Activated T-helper 9 cell treated with anti-CD3 and anti-CD28 coated beads, Interleukin-2, amount 50 U/mL, for 16 hours (primary cell): ENCODE measurements at regions not wholly inside any gene's neighbourhood (a gene's known extent, or its start where the extent isn't known, plus 50 kb on each side); places are given as distances from the start of the nearest gene placed in this dataset.
A peak's percentile ranks its signal among the peaks of the same experiment; 100 is the strongest.
"Not testable (repeated sequence)": the region's sequence is repeated elsewhere in the genome, so short reads cannot be mapped to it uniquely, and the experiment has no call there.

Experiments
- DNase-seq: peaks from one replicate; pipeline ENCODE4 v3.0.0-alpha.2; 2020; ENCODE audit warnings: low read depth

GRCh38 chrX:155819966-155820491, 61.1 kb upstream of the VAMP7 start:
- peak; percentile 12 for DNase-seq

DNA sequence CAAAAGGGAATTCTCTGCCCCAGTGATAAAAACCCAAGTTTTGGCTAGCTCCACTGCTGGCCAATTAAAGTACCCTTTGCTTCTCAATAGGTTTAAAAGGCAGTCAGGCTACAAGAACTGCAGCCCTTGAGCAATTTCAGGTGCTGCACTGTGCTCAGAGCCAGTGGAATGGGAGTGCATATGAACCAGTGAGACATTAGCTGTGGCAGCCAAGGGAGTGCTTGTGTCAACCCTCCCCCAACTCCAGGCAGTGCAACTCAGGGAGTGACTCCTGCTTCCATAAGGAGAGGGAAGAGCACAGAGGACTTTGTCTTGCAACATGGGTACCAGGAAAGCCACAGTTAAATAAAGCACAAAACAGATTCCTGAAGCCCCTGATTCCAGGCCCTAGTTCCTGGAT, 61.6 kb upstream of the VAMP7 start:
- DNase-seq: no peak

DNA sequence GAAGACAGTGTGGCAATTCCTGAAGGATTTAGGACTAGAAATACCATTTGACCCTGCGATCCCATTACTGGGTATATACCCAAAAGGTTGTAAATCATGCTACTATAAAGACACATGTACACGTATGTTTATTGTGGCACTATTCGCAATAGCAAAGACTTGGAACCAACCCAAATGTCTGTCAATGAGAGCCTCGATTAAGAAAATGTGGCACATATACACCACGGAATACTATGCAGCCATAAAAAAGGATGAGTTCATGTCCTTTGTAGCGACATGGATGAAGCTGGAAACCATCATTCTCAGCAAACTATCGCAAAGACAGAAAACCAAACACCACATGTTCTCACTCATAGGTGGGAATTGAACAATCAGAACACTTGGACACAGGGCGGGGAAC, 66.8 kb upstream of the VAMP7 start:
- DNase-seq: not testable (repeated sequence)

DNA sequence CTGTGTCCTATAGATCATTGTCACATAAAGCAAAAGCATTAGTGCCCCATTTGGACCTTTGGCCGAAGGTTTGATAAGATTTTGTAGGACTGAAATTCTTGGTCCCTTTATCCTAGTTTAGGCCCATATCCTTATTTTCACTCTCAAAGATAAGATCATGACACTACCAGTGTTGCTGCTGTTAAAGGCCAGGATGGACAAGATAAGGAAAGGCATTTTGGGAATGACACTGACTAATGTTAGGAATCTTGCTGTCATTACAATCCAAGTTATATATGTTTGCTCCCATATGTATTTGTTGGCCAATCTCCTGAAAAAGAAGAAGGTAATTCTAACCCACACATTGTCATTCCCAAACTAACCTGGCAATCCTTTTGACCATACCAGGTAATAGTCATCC, 101.3 kb upstream of the VAMP7 start:
- DNase-seq: no peak

GRCh38 chrX:155778844-155779553, 102.1 kb upstream of the VAMP7 start:
- DNase-seq: no peak

- no peak for DNase-seq
Measured at GRCh38 chrX:155774387-155774786, 106.8 kb upstream of the VAMP7 start.

DNA sequence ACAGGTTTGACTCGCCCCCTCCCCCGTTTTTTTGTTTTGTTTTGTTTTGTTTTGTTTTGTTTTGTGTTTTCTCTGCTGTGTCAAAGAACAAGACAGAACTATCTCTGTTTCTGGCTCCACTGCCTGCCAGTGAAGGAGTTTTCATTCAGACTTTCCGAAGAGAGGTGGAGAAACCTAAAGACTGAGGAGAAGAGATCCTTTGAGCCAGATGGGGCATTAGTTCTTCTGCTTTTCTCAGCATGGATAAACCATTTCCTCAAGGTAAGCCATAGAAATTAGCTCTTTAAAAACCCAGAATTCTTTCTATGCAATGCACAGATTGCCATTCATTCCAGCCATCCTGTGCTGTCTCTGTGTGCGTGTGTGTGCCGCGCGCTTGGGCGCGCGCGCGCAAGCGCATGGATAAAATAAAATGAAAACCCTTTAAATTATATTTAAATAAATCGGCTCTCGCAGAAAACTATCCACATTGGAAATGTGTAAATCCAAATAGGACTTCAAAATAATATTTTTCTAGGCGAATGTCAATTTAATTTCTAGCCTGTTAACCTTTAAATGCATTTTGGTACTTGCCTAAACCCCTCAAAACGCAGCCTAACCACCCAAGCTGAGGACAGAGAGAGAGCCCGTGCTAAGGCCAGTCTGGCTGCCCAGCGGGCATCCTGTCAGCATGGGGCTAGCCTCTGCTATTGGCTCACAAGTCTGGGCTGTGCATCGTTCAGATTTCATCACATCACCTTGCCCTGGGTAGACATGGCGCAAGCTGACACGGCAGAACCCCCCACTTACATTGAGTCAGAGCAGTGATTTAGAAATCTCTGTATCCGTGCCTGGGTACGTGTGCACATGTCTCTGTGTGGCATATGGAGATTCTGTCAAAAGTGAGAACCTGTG, 113.0 kb upstream of the VAMP7 start:
- DNase-seq: no peak

DNA sequence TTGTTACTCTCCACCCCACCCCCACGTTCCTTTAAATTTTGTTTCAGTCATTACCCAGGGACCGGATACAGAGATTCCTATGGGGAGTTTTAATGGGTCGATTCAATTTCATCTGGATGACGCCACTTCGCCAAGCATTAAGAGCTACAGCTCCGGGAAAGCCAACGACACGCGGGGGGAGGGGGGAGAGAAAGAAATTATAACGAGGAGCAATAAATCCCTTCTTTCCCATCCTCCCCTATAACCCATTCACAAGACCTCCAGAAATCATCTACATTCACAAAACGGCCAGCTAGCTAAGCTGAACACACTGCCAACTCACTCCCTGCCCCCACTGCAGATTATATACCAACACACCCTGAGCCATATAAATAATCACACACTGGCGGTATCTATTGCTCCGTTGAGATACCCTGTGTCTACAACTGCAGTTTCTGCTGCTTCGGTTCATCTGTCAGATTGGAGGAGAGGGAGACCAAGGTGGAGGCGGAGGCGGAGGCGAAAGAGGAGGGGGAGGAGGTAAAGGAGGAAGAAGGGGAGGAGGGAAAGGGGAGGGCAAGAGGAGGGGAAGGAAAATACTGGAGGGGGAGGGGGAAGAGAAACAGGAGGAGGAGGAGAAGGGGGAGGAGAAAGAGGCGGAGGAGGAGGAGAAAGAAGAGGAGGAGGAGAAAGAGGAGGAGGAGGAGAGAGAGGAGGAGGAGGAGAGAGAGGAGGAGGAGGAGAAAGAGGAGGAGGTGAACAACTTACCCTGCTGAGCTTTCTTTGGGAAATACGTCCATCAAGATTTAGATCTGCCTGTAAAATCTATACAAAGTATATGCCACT, 113.9 kb upstream of the VAMP7 start:
- DNase-seq: peak; percentile 1

DNA sequence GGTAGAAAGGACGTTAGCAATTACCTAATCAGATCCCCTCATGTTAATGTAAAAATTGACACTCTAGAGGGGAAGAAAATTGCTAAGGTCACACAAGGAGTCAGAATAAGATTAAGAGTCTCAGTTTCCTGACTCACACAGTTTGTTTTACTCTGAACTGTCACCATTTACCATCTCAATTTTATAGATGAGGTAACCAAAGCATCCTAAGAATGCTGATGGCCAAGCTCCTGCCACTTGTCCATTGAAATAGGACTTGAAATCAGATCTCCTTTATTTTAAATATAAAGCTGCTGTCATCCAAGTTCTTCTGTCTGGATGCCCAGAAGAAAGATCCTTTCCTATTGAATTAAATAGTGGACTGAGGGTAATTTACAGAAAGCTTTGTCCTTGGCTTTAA, 114.8 kb upstream of the VAMP7 start:
- DNase-seq: no peak

GRCh38 chrX:155761185-155761584, 120.0 kb upstream of the VAMP7 start:
- DNase-seq: no peak

- DNase-seq: no peak
Measured at GRCh38 chrX:155757046-155757759, 123.9 kb upstream of the VAMP7 start.

DNA sequence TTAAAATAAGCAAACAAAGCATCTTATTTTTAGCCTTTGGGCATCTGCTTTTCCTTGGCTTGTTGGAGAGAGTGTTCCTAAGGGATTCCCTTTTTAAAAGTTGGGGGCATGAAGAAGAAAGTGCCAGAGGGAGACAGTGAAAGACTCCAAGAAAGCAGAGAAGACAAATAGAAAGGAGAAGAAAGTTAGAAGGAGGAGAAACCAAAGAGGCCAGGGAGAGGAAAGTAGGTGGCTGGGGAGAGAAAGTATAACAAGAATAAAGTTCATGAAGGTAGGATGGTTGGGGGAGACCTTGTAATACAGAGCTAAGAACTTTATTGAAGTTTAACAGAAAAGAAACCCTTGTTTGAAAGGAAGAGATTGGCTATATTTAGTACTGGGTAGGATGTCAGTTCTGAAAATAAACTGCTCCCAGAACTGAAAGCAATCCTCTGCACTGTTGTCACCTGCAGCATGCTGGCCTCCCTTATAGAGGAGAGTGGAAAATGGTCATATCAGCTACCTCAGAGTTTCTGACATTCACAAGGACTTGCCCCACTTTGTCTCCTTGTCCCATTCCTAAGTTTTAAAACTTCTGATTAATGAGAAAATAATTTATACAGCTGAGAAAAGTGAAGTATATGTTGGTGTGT, 125.3 kb upstream of the VAMP7 start:
- no peak for DNase-seq

DNA sequence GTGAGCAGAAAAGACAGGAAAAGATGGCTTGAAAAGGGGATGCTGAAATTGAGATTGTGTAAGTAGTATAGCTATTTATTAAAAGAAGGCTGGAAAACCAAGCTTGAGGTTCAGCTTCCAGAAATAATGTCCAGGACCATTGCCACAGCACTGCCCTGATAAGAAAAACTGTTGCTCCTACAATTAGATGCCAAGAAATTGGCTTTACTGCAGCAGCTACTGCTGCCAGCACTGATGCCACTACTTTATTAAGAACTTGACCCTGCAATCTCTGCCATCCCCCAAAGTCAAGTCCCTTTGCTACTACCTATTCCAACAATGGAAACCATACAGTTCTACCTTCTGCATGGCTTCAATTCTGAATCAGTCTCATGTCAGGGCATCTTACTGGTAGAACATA, 130.0 kb upstream of the VAMP7 start:
- DNase-seq: no peak

DNA sequence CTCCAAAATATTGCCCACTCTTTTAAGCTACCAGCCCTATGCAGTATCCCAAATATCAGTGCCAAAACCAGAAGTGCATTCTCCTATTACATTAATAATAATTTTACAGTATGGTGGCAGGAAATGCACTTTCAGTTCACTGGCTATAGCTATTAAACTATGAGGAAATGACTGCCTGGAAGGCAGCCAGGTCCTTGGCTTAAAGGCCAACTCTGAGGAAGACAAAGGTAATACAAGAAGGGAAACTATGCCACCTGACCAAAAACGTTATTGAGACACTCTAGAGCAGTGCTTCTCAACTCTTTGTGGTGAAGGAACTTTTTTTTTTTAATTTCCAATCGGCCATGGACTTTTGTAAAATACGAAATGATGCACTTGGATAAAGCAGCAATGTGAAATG, 133.6 kb upstream of the VAMP7 start:
- DNase-seq: no peak

GRCh38 chrX:155745792-155746191, 133.0 kb upstream of the TMLHE start:
- DNase-seq: no peak

DNA sequence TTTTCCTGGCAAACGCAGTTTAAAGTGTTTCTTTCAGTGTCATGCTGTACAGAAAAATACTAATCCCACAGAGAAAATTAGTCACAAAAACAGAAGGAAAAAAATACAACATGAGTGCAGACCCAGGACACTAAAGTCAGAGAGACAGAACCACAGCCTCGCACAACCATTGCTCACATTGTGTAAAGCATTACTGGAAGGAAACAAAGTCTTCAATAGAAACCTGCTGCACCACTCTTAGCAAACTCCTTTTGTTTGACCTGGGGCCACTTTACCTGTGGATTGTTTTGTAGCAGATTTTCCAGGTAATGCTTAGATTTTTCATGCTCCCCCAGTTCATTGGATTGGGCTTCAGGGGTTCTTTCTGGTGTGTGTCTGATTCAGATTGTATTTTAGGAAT, 131.8 kb upstream of the TMLHE start:
- no peak for DNase-seq

DNA sequence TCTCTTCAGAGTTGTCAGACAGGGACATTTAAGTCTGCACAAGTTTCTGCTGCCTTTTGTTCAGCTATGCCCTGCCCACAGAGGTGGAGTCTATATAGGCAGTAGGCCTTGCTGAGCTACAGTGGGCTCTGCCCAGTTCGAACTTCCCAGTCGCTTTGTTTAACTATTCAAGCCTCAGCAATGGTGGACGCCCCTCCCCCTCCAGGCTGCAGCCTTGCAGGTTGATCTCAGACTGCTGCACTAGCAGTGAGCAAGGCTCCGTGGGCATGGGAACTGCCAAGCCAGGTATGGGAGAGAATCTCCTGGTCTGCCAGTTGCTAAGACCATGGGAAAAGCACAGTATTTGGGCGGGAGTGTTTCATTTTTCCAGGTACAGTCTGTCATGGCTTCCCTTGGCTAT, 115.6 kb upstream of the TMLHE start:
- DNase-seq: not testable (repeated sequence)

- no peak for DNase-seq
Measured at GRCh38 chrX:155718972-155719586, 106.3 kb upstream of the TMLHE start.

DNA sequence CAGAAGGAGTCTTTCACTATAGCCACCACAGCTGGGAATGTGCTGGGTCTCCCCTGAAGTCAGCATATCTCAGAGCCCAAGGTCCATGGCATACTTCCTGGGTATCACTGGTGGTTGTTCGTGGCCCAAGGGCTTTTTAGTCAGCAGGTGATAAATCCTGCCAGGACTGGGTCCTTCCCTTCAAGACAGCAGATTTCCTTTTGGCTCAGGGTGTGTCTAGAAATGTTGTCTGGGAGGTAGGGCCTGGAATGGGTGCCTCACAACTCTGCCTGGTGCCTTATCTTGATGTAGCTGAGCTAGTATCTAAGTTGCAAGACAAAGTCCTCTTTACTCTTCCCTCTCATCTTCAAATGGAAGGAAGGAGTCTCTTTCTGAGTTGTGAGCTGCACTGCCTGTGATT, 102.4 kb upstream of the TMLHE start:
- no peak for DNase-seq

GRCh38 chrX:155695419-155695818, 82.7 kb upstream of the TMLHE start:
- DNase-seq: no peak

GRCh38 chrX:155694649-155695048, 81.9 kb upstream of the TMLHE start:
- DNase-seq: no peak
